ENCODE measurements at regions not wholly inside any gene's neighbourhood (a gene's known extent, or its start where the extent isn't known, plus 50 kb on each side); places are given as distances from the start of the nearest gene placed in this dataset.

DNA sequence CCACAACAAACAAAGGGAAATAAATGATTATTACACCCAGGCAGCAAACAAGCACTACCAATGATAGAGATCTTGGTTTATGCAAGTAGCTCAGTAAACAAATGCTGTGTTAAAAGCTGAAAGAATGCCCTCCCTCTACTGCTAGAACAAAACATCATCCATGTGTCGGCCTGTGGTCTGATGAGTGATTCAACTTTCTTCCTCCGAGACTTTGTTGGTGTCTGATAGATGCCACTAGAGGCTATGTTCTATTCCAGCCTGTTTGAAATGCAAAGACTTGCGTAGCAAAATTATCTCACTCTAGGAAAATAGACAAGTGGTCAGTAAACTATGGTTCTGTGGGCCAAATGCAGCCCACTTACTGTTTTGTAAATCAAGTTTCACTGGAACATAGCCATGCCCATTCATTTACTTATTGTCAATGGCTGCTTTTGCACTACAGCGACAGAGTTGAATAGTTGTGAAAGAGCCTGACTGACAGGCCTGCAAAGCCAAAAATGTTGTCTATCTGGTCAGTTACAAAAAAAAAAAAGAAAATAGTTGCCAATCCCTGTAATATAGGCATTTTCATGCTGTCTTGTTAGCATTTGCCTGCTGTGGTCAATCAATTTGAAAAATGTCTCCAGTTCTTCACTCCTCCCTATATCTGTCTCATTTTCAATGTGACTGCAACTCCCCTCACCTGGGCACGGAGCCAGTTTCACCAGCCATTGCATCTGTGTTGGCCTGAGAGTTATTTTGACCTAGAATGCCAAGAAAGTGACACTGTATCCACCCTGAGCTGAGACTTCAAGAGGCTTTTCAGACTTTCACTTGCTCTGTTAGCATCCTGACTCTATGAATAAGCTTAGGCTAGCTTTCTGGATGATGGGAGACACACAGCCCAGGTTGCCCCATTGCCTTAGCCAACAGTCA, 544.6 kb upstream of the BTBD3 start:
- no peaks in the 10 kb centered on the region for H3K4me1 Mint-ChIP-seq
- H3K27ac Mint-ChIP-seq = no peak overlapping the region
- no peak for ATAC-seq
- no peak overlapping the region for H3K4me3 Mint-ChIP-seq
- no peak for DNase-seq
- no peaks in the 10 kb centered on the region for H3K9me3 Mint-ChIP-seq
- H3K27me3 Mint-ChIP-seq = no peaks in the 10 kb centered on the region

DNA sequence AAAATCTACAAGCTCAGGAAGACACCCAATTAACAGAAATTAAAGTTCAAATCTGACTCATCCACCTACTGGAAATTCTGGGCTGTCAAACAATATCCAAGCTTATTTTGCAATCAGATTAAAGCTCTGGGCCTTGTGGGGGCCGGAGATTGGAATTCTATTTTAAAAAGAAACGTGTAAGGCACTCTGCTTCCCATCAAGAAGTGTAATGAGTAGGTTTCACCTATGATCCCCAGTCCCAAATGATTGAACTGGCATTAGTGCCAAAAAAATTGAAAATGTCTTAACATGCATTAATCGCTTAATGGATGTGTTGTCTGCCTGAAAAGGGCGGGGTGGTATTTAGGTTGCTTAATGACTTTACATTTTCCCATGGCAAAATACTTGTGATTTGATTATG, 542.4 kb upstream of the BTBD3 start:
- no peak for DNase-seq
- Mint-ChIP-seq H3K27ac (no peak overlapping the region), H3K27me3 (no peaks in the 10 kb centered on the region)

GRCh38 chr20:11375966-11376365, 541.7 kb upstream of the BTBD3 start:
- H3K27ac Mint-ChIP-seq = no peak overlapping the region
- ATAC-seq = no peak
- DNase-seq = no peak

More for the DNA sequence above, 542.4 kb upstream of the BTBD3 start:
- no peaks in the 10 kb centered on the region for H3K4me1 Mint-ChIP-seq
- ATAC-seq = no peak
- peaks cover 0 to 5% of the 10 kb centered on the region in 2 donors for H3K9me3 Mint-ChIP-seq
- H3K4me3 Mint-ChIP-seq = no peak overlapping the region

GRCh38 chr20:11376420-11376819, 541.3 kb upstream of the BTBD3 start:
- Mint-ChIP-seq H3K27ac (no peak overlapping the region), H3K4me1 (no peaks in the 10 kb centered on the region), H3K9me3 (peaks cover 4 to 16% of the 10 kb centered on the region in 2 donors), H3K27me3 (no peaks in the 10 kb centered on the region), H3K4me3 (no peak overlapping the region)
- DNase-seq (no peak), ATAC-seq (no peak)

More at GRCh38 chr20:11375966-11376365, 541.7 kb upstream of the BTBD3 start:
- no peaks in the 10 kb centered on the region for H3K27me3 Mint-ChIP-seq
- H3K4me3 Mint-ChIP-seq = no peak overlapping the region
- H3K9me3 Mint-ChIP-seq = peaks cover 4 to 11% of the 10 kb centered on the region in 2 donors
- H3K4me1 Mint-ChIP-seq = no peaks in the 10 kb centered on the region

DNA sequence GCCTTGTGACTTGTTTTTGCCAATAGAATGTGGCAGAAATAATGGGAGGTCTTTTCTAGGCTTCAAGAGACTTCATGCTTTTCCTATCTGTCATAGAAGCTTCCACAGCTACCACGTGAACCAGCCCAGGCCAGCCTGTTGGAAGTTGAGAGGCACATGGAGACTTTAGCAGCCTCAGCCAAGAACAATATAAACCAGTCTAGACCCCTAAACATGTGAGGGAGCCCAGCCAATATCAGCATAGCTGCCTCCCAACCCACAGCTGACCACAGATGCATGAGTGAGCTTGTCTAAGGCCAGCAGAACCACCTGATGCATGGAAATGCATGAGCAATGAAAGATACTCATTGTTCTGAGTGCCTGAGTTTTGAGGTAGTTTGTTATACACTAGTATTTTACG, 540.7 kb upstream of the BTBD3 start:
- DNase-seq = no peak
- no peak overlapping the region for H3K27ac Mint-ChIP-seq
- H3K9me3 Mint-ChIP-seq = peaks cover 6 to 21% of the 10 kb centered on the region in 2 donors
- H3K4me3 Mint-ChIP-seq = no peak overlapping the region
- H3K27me3 Mint-ChIP-seq = no peaks in the 10 kb centered on the region
- ATAC-seq = no peak
- H3K4me1 Mint-ChIP-seq = no peaks in the 10 kb centered on the region

DNA sequence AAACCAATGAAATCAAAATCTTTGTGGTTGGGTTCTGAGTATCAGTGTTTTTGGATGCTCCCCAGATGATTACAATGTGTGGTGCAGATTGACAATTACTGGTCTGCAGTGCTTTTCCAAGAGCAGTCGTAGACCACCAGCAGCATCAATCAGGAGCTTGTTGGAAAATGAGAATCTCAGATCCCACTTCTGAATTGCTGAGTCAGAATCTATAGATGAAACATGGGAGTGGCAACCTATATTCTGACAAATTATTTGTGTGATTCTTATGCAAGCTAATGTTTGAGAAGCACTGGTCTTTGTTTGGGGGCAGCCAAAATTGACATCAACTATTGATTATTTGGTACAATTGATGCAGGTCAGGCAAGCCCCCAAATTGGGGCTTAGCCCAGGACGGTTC, 539.9 kb upstream of the BTBD3 start:
- Mint-ChIP-seq H3K27me3 (no peaks in the 10 kb centered on the region), H3K4me3 (no peak overlapping the region), H3K27ac (no peak overlapping the region), H3K9me3 (peaks cover 13 to 29% of the 10 kb centered on the region in 2 donors), H3K4me1 (no peaks in the 10 kb centered on the region)
- DNase-seq (no peak), ATAC-seq (no peak)

DNA sequence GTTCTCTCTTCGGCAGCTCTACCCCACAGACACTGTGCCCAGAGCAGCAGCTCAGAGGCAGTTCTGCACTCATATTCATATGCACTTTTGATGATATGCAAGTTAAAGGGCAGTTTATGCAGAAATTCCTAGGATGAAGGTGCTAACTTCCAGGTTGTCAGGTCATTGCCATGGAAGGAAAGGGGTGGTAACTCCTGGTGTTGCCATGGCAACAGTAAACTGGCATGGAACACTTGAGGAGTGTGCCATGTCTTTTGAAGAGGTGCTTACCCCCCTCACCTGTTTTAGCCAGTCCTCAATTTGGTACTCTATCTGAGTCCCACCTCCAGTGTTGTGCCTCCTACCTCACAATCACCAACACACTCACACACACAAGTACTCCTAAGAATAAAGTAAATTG, 539.4 kb upstream of the BTBD3 start:
- ATAC-seq = no peak

GRCh38 chr20:11379257-11380011, 538.3 kb upstream of the BTBD3 start:
- ATAC-seq (no peak), DNase-seq (no peak)
- H3K4me3 Mint-ChIP-seq = no peak overlapping the region
- H3K27me3 Mint-ChIP-seq = no peaks in the 10 kb centered on the region
- H3K4me1 Mint-ChIP-seq = no peaks in the 10 kb centered on the region
- H3K9me3 Mint-ChIP-seq = peaks cover 19 to 38% of the 10 kb centered on the region in 2 donors
- no peak overlapping the region for H3K27ac Mint-ChIP-seq

More for the DNA sequence above, 539.4 kb upstream of the BTBD3 start:
- H3K4me3 Mint-ChIP-seq = no peak overlapping the region
- peaks cover 13 to 31% of the 10 kb centered on the region in 2 donors for H3K9me3 Mint-ChIP-seq
- no peaks in the 10 kb centered on the region for H3K4me1 Mint-ChIP-seq
- no peaks in the 10 kb centered on the region for H3K27me3 Mint-ChIP-seq
- DNase-seq = no peak
- H3K27ac Mint-ChIP-seq = no peak overlapping the region

- no peak for DNase-seq
- H3K4me3 Mint-ChIP-seq = no peak overlapping the region
- ATAC-seq = no peak
- peaks cover 19 to 38% of the 10 kb centered on the region in 2 donors for H3K9me3 Mint-ChIP-seq
- H3K4me1 Mint-ChIP-seq = no peaks in the 10 kb centered on the region
- H3K27me3 Mint-ChIP-seq = no peaks in the 10 kb centered on the region
- no peak overlapping the region for H3K27ac Mint-ChIP-seq
Measured at GRCh38 chr20:11380283-11380682, 537.4 kb upstream of the BTBD3 start.

DNA sequence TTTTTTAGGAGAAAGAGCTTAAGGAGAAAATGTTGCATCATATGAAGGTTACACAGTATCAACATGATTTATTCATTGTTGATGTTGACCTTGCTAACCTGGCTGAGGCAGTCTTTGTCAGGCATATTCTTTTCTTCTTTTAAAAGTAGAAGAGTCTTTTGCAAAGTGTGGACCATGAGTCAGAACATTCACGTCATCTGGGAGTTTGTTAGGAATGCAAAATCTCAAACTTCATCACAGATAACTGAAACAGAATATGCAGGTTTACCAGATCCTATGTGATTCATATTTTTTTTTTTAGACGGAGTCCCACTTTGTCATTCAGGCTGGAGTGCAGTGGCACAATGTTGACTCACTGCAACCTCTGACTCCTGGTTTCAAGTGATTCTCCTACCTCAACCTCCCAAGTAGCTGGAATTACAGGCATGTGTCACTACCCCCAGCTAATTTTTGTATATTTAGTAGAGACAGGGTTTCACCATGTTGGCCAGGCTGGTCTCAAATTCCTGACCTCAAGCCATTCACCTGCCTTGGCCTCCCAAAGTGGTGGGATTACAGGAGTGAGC, 530.4 kb upstream of the BTBD3 start:
- ATAC-seq (no peak), DNase-seq (no peak)
- Mint-ChIP-seq H3K9me3 (peaks cover 14% of the 10 kb centered on the region in 2 donors), H3K4me1 (no peaks in the 10 kb centered on the region), H3K4me3 (no peak overlapping the region), H3K27ac (peak overlapping the region in 1 of 2 donors; percentile 72), H3K27me3 (no peaks in the 10 kb centered on the region)

- DNase-seq (no peak), ATAC-seq (no peak)
- H3K4me1 Mint-ChIP-seq = no peaks in the 10 kb centered on the region
- H3K27ac Mint-ChIP-seq = no peak overlapping the region
- H3K27me3 Mint-ChIP-seq = no peaks in the 10 kb centered on the region
- H3K9me3 Mint-ChIP-seq = peaks cover 2 to 5% of the 10 kb centered on the region in 2 donors
- no peak overlapping the region for H3K4me3 Mint-ChIP-seq
Measured at GRCh38 chr20:11389186-11389585, 528.5 kb upstream of the BTBD3 start.

DNA sequence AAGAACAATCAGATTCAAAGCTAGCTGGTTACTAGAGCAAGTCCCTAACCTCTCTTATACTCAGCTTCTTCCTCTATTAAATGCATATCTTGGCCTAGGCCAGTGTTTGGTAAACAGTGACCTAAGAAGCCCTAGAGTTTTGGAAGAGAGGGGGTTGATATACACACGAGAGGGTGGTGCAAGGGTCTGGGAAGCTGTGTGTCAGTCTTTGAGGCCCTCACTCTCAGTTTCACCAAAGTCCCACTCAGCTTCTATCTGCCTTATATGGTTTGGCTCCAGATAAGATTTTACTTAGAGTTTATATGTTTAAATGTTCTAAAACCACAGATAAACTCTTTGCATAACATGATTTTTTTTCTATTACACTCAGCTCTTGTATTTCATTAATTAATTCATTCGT, 526.1 kb upstream of the BTBD3 start:
- Mint-ChIP-seq H3K27me3 (no peaks in the 10 kb centered on the region), H3K27ac (no peak overlapping the region), H3K4me3 (no peak overlapping the region), H3K9me3 (peaks cover 0 to 12% of the 10 kb centered on the region in 2 donors), H3K4me1 (no peaks in the 10 kb centered on the region)
- DNase-seq (no peak), ATAC-seq (no peak)

- Mint-ChIP-seq H3K9me3 (peaks cover 0 to 9% of the 10 kb centered on the region in 2 donors), H3K4me3 (no peak overlapping the region), H3K27ac (no peak overlapping the region), H3K4me1 (no peaks in the 10 kb centered on the region), H3K27me3 (no peaks in the 10 kb centered on the region)
- no peak for ATAC-seq
- DNase-seq = no peak
Measured at GRCh38 chr20:11394145-11394833, 523.4 kb upstream of the BTBD3 start.

GRCh38 chr20:11395581-11395980, 522.1 kb upstream of the BTBD3 start:
- Mint-ChIP-seq H3K27ac (no peak overlapping the region), H3K4me1 (no peaks in the 10 kb centered on the region), H3K4me3 (no peak overlapping the region), H3K9me3 (peaks cover 0 to 9% of the 10 kb centered on the region in 2 donors), H3K27me3 (no peaks in the 10 kb centered on the region)
- ATAC-seq (no peak), DNase-seq (no peak)

- Mint-ChIP-seq H3K27me3 (no peaks in the 10 kb centered on the region), H3K9me3 (peaks cover 0 to 7% of the 10 kb centered on the region in 2 donors), H3K27ac (no peak overlapping the region), H3K4me1 (no peaks in the 10 kb centered on the region), H3K4me3 (no peak overlapping the region)
- no peak for ATAC-seq
- no peak for DNase-seq
Measured at GRCh38 chr20:11401988-11402387, 515.7 kb upstream of the BTBD3 start.

Data from stimulated activated naive CD8-positive, alpha-beta T cell treated with anti-CD3 and anti-CD28 coated beads, Interleukin-15, amount 100 ng/mL, for 72 hours (primary cell).